ENCODE measurements at regions not wholly inside any gene's neighbourhood (a gene's known extent, or its start where the extent isn't known, plus 50 kb on each side); places are given as distances from the start of the nearest gene placed in this dataset.

GRCh38 chr9:2313512-2313911 lies 298.4 kb downstream of the SMARCA2 start:
- H3K27ac ChIP-seq = no peak overlapping the region
- no peak for TF ChIP-seq ZFX (IDR thresholded peaks at IDR 0.05; ENCODE audit: borderline replicate concordance)
- no peak for TF ChIP-seq CTCF (IDR thresholded peaks at IDR 0.05)

GRCh38 chr9:2317591-2317990 lies 302.4 kb downstream of the SMARCA2 start:
- TF ChIP-seq CTCF (IDR thresholded peaks at IDR 0.05) (no peak), ZFX (IDR thresholded peaks at IDR 0.05; ENCODE audit: borderline replicate concordance) (no peak)
- H3K27ac ChIP-seq = no peak overlapping the region

DNA sequence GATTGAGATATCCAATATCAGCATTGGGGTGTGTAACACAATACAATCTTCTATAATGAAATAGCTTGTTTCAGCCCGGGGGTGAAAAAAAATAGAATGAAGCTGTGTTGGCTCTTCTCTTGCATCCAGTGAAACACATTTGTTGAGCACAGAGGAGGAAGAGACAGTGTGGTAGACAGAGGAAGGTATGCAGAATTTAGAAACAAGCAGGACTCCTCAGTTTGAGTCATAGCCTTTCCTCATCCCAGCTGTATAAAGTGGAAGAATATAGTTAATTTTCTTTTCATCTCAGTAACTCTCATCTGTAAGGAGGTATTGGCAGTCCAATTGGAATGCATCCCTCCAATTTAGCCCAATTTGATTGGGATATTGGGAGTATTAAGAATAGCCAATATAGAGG lies 302.2 kb upstream of the VLDLR start:
- no peak for TF ChIP-seq ZFX (IDR thresholded peaks at IDR 0.05; ENCODE audit: borderline replicate concordance)
- TF ChIP-seq CTCF (IDR thresholded peaks at IDR 0.05) = no peak
- no peak overlapping the region for H3K27ac ChIP-seq

GRCh38 chr9:2320114-2320513 lies 301.5 kb upstream of the VLDLR start:
- no peak overlapping the region for H3K27ac ChIP-seq
- no peak for TF ChIP-seq CTCF (IDR thresholded peaks at IDR 0.05)
- no peak for TF ChIP-seq ZFX (IDR thresholded peaks at IDR 0.05; ENCODE audit: borderline replicate concordance)

DNA sequence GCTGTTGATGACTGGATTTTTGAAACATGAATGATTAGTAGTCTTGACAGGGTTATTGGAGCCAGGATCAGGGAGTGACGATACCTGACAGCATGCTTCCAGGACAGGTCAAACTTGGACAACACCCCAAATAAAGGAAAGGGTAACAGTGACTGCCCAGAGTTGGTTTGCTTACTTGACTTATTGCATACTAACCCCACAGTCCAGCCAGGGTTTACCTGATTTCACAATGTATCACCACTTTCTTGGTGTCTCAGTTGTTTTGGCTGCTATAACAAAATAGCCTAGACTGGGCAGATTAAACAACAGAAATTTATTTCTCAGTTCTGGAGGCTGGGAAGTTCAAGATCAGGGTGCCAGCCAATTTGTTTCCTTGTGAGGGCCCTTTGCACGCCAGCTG lies 301.0 kb upstream of the VLDLR start:
- H3K27ac ChIP-seq = no peak overlapping the region
- no peak for TF ChIP-seq CTCF (IDR thresholded peaks at IDR 0.05)
- TF ChIP-seq ZFX (IDR thresholded peaks at IDR 0.05; ENCODE audit: borderline replicate concordance) = no peak

DNA sequence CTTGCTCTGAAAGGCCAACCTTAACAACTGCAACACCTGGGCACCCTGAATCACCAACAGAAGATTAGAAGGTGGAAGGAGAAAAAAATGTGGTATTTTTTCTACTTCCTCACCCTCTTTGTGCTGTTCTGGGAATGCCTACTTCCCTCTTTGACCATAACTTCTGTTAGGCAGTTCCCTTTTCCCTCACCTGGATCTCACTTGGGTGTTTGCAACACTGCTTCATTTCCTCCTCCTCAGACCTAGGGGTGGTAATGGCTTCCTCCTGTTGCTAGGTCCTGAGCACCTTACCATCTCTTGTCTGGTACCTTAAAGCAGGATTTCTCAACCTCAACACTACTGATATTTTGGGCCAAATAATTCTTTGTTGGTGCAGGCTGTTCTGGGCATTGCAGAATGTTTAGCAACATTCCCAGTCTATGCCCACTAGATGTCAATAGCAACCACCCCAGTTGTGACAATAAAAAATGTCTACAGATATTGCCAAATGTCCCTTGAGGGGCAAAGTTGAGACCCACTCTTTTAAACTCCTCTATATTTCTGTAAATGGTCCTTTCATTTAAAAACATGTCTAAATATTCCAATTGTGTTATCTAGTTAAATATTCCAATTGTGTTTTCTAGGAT lies 300.0 kb upstream of the VLDLR start:
- H3K27ac ChIP-seq = no peak overlapping the region
- TF ChIP-seq CTCF (IDR thresholded peaks at IDR 0.05) (no peak), ZFX (IDR thresholded peaks at IDR 0.05; ENCODE audit: borderline replicate concordance) (no peak)

DNA sequence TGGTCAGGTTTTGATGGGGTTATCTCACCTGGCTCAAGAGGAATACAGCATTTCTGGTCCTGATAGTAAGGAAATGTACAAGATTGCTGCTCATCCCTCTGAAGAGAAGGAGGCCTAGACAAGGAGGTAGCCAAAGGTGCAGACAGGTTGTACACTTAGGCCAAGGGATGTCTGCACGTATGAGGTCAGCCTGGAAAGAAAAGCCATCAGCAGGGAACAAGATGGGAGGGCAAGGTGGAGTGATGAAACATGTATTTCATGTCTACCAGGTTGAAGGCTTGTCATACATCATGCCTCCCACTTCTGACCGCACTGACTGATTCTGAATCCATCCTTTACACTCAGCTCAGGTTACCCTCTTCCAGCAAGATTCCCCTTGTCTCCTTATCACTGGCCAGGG lies 296.8 kb upstream of the VLDLR start:
- H3K27ac ChIP-seq = no peak overlapping the region
- TF ChIP-seq CTCF (IDR thresholded peaks at IDR 0.05) = no peak
- no peak for TF ChIP-seq ZFX (IDR thresholded peaks at IDR 0.05; ENCODE audit: borderline replicate concordance)

Data from 22Rv1 (cell line).